Smooth muscle cell (in vitro differentiated cells): ENCODE measurements at regions not wholly inside any gene's neighbourhood (a gene's known extent, or its start where the extent isn't known, plus 50 kb on each side); places are given as distances from the start of the nearest gene placed in this dataset.

Source experiments
- DNase-seq: peaks from one replicate; lab custom pipeline; 2025; ENCODE audit not compliant: unreplicated experiment; lab: John Stamatoyannopoulos, UW
- H2AFZ ChIP-seq: fragments of 200-600 bp; sonication (generic); 2 replicates; pipeline ENCODE4 v1.6.0; 2016; ENCODE audit warnings: antibody characterized with exemption, low read depth, mild to moderate bottlenecking
- H3F3A ChIP-seq: fragments of 200-600 bp; sonication (generic); 2 replicates; pipeline ENCODE4 v1.6.0; 2017; ENCODE audit warnings: antibody characterized with exemption, low read depth
- H3K27ac ChIP-seq: fragments of 200-600 bp; sonication (generic); 2 replicates; pipeline ENCODE4 v1.5.1; 2016; ENCODE audit warnings: low read depth, mild to moderate bottlenecking
- H3K27me3 ChIP-seq: fragments of 200-600 bp; sonication (generic); 2 replicates; pipeline ENCODE4 v1.6.1; 2016; ENCODE audit warnings: low read depth, mild to moderate bottlenecking
- H3K36me3 ChIP-seq: fragments of 200-600 bp; sonication (generic); 2 replicates; pipeline ENCODE4 v1.5.1; 2016; ENCODE audit warnings: low read depth
- H3K4me1 ChIP-seq: fragments of 200-600 bp; sonication (generic); 2 replicates; pipeline ENCODE4 v1.5.1; 2016; ENCODE audit warnings: low read depth
- H3K4me2 ChIP-seq: fragments of 200-600 bp; sonication (generic); 2 replicates; pipeline ENCODE4 v1.6.0; 2016; ENCODE audit warnings: mild to moderate bottlenecking
- H3K4me3 ChIP-seq: fragments of 200-600 bp; sonication (generic); 2 replicates; pipeline ENCODE4 v1.5.1; 2016; ENCODE audit warnings: mild to moderate bottlenecking
- H3K79me2 ChIP-seq: fragments of 200-600 bp; sonication (generic); 2 replicates; pipeline ENCODE4 v1.6.0; 2016; ENCODE audit warnings: low read depth, mild to moderate bottlenecking
- H3K9ac ChIP-seq: fragments of 200-600 bp; sonication (generic); 2 replicates; pipeline ENCODE4 v1.6.0; 2016; ENCODE audit warnings: low read depth
- H3K9me3 ChIP-seq: fragments of 200-600 bp; sonication (generic); replicated peaks from 2 replicates; pipeline ENCODE4 v1.5.1; 2016; ENCODE audit warnings: low read depth
- H4K20me1 ChIP-seq: fragments of 200-600 bp; sonication (generic); 2 replicates; pipeline ENCODE4 v1.6.0; 2016; ENCODE audit warnings: low read depth
- WGBS: methylation state at CpG from one replicate; pipeline ENCODE4 v1.1.7; 2016; ENCODE audit warnings: low lambda C conversion rate; 5-methylcytosine and 5-hydroxymethylcytosine counted together
- TF ChIP-seq, protein P1 (sequence below): fragments of 200-600 bp; sonication (generic); IDR thresholded peaks from 2 replicates; pipeline ENCODE4 v1.5.1; 2017; ENCODE audit warnings: borderline replicate concordance, mild to moderate bottlenecking, antibody characterized with exemption; ENCODE audit not compliant: insufficient read depth, poor library complexity, severe bottlenecking

DNA sequence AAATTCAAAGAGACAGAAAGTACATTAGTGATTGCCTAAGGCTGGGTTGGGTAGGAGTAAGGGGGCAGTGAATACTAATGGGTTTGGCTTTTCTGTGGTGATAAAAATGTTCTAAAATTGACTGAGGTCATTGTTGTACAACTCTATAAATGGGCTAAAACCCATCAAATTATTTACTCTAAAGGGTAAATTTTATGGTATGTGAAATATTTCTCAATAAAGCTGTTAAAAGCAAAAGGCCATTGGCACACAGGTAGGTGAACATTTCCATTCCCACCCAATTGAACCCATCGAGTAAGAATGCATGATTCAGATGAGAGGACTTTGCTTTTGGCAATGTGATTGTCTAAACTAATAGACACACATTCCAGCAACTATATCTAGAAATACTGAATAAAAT is 579.4 kb downstream of the GATA3 start:
- no peaks in the 10 kb centered on the region for H3K79me2 ChIP-seq
- no peaks in the 10 kb centered on the region for H3K9me3 ChIP-seq
- no peak overlapping the region for H3K27ac ChIP-seq
- TF ChIP-seq, protein P1, sequence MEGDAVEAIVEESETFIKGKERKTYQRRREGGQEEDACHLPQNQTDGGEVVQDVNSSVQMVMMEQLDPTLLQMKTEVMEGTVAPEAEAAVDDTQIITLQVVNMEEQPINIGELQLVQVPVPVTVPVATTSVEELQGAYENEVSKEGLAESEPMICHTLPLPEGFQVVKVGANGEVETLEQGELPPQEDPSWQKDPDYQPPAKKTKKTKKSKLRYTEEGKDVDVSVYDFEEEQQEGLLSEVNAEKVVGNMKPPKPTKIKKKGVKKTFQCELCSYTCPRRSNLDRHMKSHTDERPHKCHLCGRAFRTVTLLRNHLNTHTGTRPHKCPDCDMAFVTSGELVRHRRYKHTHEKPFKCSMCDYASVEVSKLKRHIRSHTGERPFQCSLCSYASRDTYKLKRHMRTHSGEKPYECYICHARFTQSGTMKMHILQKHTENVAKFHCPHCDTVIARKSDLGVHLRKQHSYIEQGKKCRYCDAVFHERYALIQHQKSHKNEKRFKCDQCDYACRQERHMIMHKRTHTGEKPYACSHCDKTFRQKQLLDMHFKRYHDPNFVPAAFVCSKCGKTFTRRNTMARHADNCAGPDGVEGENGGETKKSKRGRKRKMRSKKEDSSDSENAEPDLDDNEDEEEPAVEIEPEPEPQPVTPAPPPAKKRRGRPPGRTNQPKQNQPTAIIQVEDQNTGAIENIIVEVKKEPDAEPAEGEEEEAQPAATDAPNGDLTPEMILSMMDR = no peak
- WGBS = 64% methylated on average over 1 of the region's 1 CpG
- H3F3A ChIP-seq = no peaks in the 10 kb centered on the region
- no peak overlapping the region for H3K4me3 ChIP-seq
- no peak overlapping the region for H2AFZ ChIP-seq
- no peak for DNase-seq
- H3K4me2 ChIP-seq = no peak overlapping the region
- no peaks in the 10 kb centered on the region for H4K20me1 ChIP-seq
- no peaks in the 10 kb centered on the region for H3K27me3 ChIP-seq
- H3K36me3 ChIP-seq = no peaks in the 10 kb centered on the region
- no peak overlapping the region for H3K9ac ChIP-seq
- H3K4me1 ChIP-seq = no peaks in the 10 kb centered on the region

DNA sequence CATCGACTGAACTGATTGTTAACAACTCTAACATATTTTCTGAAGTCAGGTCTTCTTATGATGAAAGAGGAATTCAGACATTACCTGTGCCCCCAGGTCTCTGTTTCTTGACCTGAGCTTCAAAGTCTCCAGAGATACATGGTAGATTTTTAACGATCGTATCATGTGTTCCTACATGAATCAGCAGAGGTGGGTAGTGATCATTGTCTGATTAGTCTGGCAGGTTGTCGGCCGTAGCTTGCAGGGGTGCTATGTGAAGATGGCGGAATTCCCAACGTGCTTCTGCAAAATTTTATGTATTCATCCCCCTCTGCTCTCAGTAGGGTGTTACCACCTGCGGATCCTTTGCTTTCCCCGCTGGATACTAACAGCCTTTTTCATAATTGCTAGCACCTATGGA is 581.9 kb downstream of the GATA3 start:
- Histone ChIP-seq H4K20me1 (no peaks in the 10 kb centered on the region), H3K4me2 (no peak overlapping the region), H3K27me3 (no peaks in the 10 kb centered on the region), H2AFZ (no peak overlapping the region), H3K4me3 (no peak overlapping the region), H3K36me3 (no peaks in the 10 kb centered on the region), H3K27ac (no peak overlapping the region), H3K9me3 (no peaks in the 10 kb centered on the region), H3F3A (no peaks in the 10 kb centered on the region), H3K9ac (no peak overlapping the region), H3K4me1 (no peaks in the 10 kb centered on the region), H3K79me2 (no peaks in the 10 kb centered on the region)
- 90% methylated on average over 9 of the region's 9 CpGs for WGBS
- DNase-seq = no peak
- TF ChIP-seq, protein P1 = no peak

DNA sequence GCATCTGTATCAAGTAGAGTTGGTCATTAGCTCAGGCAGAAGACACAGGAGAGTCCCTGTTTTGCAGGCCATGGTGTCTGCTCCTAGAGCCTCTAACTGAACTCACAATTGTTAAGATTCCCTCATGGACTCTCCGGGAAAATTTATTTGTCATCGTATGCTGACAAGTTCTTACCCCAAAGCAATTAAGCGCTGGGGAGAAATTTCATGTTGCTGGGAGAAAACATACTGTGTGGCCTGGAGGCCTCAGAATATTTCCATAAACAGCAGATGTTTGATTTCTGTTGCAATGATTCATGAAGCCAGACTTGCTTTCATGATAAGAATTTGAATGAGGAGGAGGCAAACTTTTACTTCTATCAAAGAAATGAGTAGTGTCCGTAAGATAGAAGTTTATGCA is 583.2 kb downstream of the GATA3 start:
- no peak overlapping the region for H3K27ac ChIP-seq
- TF ChIP-seq, protein P1 = no peak
- peak overlapping the region; percentile 13 for H3K4me2 ChIP-seq
- H3K4me1 ChIP-seq = no peaks in the 10 kb centered on the region
- WGBS = 42% methylated on average over 4 of the region's 4 CpGs
- no peak overlapping the region for H3K9ac ChIP-seq
- no peaks in the 10 kb centered on the region for H3K79me2 ChIP-seq
- H3K9me3 ChIP-seq = no peaks in the 10 kb centered on the region
- no peaks in the 10 kb centered on the region for H4K20me1 ChIP-seq
- DNase-seq = no peak
- no peak overlapping the region for H3K4me3 ChIP-seq
- no peaks in the 10 kb centered on the region for H3K27me3 ChIP-seq
- no peaks in the 10 kb centered on the region for H3K36me3 ChIP-seq
- no peak overlapping the region for H2AFZ ChIP-seq
- no peaks in the 10 kb centered on the region for H3F3A ChIP-seq

DNA sequence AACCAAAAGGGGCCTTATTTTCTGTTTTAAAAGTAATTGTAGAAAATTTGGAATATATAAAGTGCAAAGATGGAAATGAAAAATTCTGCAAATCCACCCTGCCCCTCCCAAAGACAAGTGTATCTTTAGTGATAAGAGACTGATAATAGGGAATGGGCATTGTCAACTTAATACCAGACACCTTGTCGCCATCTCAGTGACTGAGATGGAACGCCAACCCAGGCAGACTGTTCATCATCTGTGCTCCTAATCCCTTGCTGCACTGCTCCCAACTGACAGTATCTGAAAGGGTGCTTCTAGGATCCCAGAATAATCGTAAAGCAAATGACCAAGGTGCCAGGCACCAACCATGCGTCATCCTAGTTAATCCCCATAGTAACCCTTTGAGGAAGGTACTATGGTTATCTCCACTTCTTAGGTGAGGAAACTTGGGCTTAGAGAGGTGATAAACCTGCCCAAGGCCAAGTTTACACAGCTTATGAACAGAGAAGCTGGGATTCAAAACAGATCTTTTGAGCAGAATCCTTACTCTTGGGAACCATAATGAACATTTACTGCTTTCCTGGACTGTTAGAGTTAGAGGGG is 583.7 kb downstream of the GATA3 start:
- H3K36me3 ChIP-seq = no peaks in the 10 kb centered on the region
- no peak overlapping the region for H2AFZ ChIP-seq
- no peak overlapping the region for H3K4me3 ChIP-seq
- no peaks in the 10 kb centered on the region for H3K27me3 ChIP-seq
- no peak overlapping the region for H3K9ac ChIP-seq
- no peaks in the 10 kb centered on the region for H3K4me1 ChIP-seq
- WGBS = 72% methylated on average over 4 of the region's 4 CpGs
- H4K20me1 ChIP-seq = no peaks in the 10 kb centered on the region
- no peak for DNase-seq
- no peaks in the 10 kb centered on the region for H3F3A ChIP-seq
- no peak overlapping the region for H3K27ac ChIP-seq
- TF ChIP-seq, protein P1 = no peak
- peak overlapping the region; percentile 13 for H3K4me2 ChIP-seq
- no peaks in the 10 kb centered on the region for H3K9me3 ChIP-seq
- H3K79me2 ChIP-seq = no peaks in the 10 kb centered on the region
